Endothelial cell of umbilical vein (primary cell): ENCODE measurements at regions not wholly inside any gene's neighbourhood (a gene's known extent, or its start where the extent isn't known, plus 50 kb on each side); places are given as distances from the start of the nearest gene placed in this dataset.

Source experiments
- BruUV-seq: library from RNA; stranded (reverse); fragments of 400-500 nt; replicated peaks from 2 replicates; lab custom pipeline; 2021; lab: Mats Ljungman, UMichigan
- CTCF ChIA-PET: fragments of 300-600, 350-600 bp; sonication (Branson Sonifier 250); formaldehyde crosslinking; loops from one replicate; lab custom pipeline; 2021; ENCODE audit warnings: antibody characterized with exemption, inconsistent platforms; lab: Charles Lee
- POLR2A ChIA-PET: fragments of 300-600, 350-600 bp; sonication (Branson Sonifier 250); formaldehyde crosslinking; loops from one replicate; lab custom pipeline; 2021; ENCODE audit warnings: antibody characterized with exemption, inconsistent platforms; lab: Charles Lee
- DNase-seq: peaks from one replicate; pipeline ENCODE4 v3.0.0-alpha.2; 2011; ENCODE audit warnings: low read depth, low spot score
- FAIRE-seq: peaks from 2 replicates; lab custom pipeline; 2011; peaks lifted over from hg19 to GRCh38; lab: Jason Lieb, UNC
- H2AFZ ChIP-seq: 2 replicates; pipeline ENCODE4 v1.6.0; 2012; ENCODE audit warnings: low read depth, low read length, control low read depth, inconsistent platforms
- H3K27ac ChIP-seq: 2 replicates; pipeline ENCODE4 v1.5.1; 2011; ENCODE audit warnings: low read depth, mild to moderate bottlenecking, control low read depth, low read length, moderate library complexity; ENCODE audit not compliant: insufficient read depth
- H3K27me3 ChIP-seq, 2 experiments: 2 replicates each; pipeline versions ENCODE4 v1.6.0 to v1.6.1; 2011; ENCODE audit warnings: low read length in 2 of 2, mixed read lengths in 1 of 2; ENCODE audit not compliant: control insufficient read depth in 2 of 2, insufficient read depth in 2 of 2
- H3K36me3 ChIP-seq, 2 experiments: 2 replicates in 1 of 2; 3 replicates in 1 of 2; pipeline ENCODE4 v1.5.1; 2011; ENCODE audit warnings: low read length in 2 of 2, mild to moderate bottlenecking in 1 of 2, moderate library complexity in 1 of 2; ENCODE audit not compliant: control insufficient read depth in 2 of 2, insufficient read depth in 2 of 2; ENCODE audit errors: extremely low read depth in 1 of 2
- H3K4me1 ChIP-seq: 3 replicates; pipeline ENCODE4 v1.5.1; 2011; ENCODE audit warnings: mild to moderate bottlenecking, low read length; ENCODE audit not compliant: control insufficient read depth, insufficient read depth; ENCODE audit errors: extremely low read depth
- H3K4me2 ChIP-seq: 2 replicates; pipeline ENCODE4 v1.6.1; 2011; ENCODE audit warnings: low read length, control low read depth, mixed read lengths; ENCODE audit not compliant: insufficient read depth
- H3K4me3 ChIP-seq, 3 experiments: fragments of 200-600 bp in 1 of 3; sonication (generic), shearing (Covaris generic) in 1 of 3; replicated peaks in 1 of 3; 2 replicates each; pipeline ENCODE4 v1.5.1; 2011 to 2016; ENCODE audit warnings: control low read depth in 3 of 3, low read length in 3 of 3, mild to moderate bottlenecking in 2 of 3, inconsistent platforms in 1 of 3, low read depth in 1 of 3, moderate library complexity in 1 of 3; ENCODE audit not compliant: insufficient read depth in 1 of 3
- H3K79me2 ChIP-seq: 2 replicates; pipeline ENCODE4 v1.6.0; 2012; ENCODE audit warnings: low read length, inconsistent platforms; ENCODE audit not compliant: control insufficient read depth, insufficient read depth
- H3K9ac ChIP-seq: replicated peaks from 2 replicates; pipeline ENCODE3; 2011; ENCODE audit warnings: low read length, control low read depth; ENCODE audit not compliant: insufficient read depth; ENCODE audit errors: extremely low read depth
- H3K9me1 ChIP-seq: replicated peaks from 3 replicates; pipeline ENCODE4 v1.6.0; 2011; ENCODE audit warnings: mild to moderate bottlenecking, low read length; ENCODE audit not compliant: control insufficient read depth, insufficient read depth; ENCODE audit errors: extremely low read depth
- H3K9me3 ChIP-seq: replicated peaks from 2 replicates; pipeline ENCODE4 v1.5.1; 2012; ENCODE audit warnings: low read length, inconsistent platforms; ENCODE audit not compliant: control insufficient read depth, insufficient read depth
- H4K20me1 ChIP-seq: replicated peaks from 2 replicates; pipeline ENCODE3; 2011; ENCODE audit warnings: mild to moderate bottlenecking, low read length; ENCODE audit not compliant: control insufficient read depth, insufficient read depth; ENCODE audit errors: extremely low read depth
- EZH2 ChIP-seq: IDR thresholded peaks from 2 replicates; pipeline ENCODE4 v1.6.1; 2012; ENCODE audit warnings: borderline replicate concordance, low read depth, mild to moderate bottlenecking, moderate library complexity, low read length, inconsistent platforms; ENCODE audit not compliant: severe bottlenecking
- FOS ChIP-seq: IDR thresholded peaks from 2 replicates; pipeline ENCODE4 v1.6.1; 2011; ENCODE audit warnings: mild to moderate bottlenecking, low read length, moderate library complexity, borderline replicate concordance; ENCODE audit not compliant: insufficient read depth
- GATA2 ChIP-seq: IDR thresholded peaks from 2 replicates; pipeline ENCODE4 v1.7.0; 2011; ENCODE audit warnings: low read depth, mild to moderate bottlenecking, moderate library complexity, mixed read lengths, low read length; ENCODE audit not compliant: insufficient read length, insufficient read depth
- JUN ChIP-seq: IDR thresholded peaks from 2 replicates; pipeline ENCODE4 v1.6.1; 2011; ENCODE audit warnings: borderline replicate concordance, low read depth; ENCODE audit not compliant: insufficient read length, insufficient read depth
- MAX ChIP-seq: IDR thresholded peaks from 2 replicates; pipeline ENCODE4 v1.6.1; 2011; ENCODE audit not compliant: insufficient read depth, insufficient read length
- MYC ChIP-seq: IDR thresholded peaks from one replicate; pipeline ENCODE4 v1.6.1; 2011; ENCODE audit warnings: mild to moderate bottlenecking, low read depth, low read length
- POLR2A ChIP-seq: IDR thresholded peaks from 2 replicates; pipeline ENCODE4 v1.6.1; 2012; ENCODE audit warnings: low read depth, mild to moderate bottlenecking, control low read depth, low read length
- POLR2AphosphoS5 ChIP-seq: IDR thresholded peaks from 2 replicates; pipeline ENCODE4 v1.6.1; 2012; ENCODE audit warnings: low read depth, mild to moderate bottlenecking, control low read depth, low read length, moderate library complexity; ENCODE audit not compliant: insufficient read depth
- dilution Hi-C: fragments of 300-500 bp; cut with MboI; formaldehyde crosslinking; loops from one replicate; pipeline ENCODE4 v1.15.0; 2019; ENCODE audit warnings: low sequenced_read_pairs; ENCODE audit not compliant: extremely low pct_ligation_motif_present
- intact Hi-C: fragments of 100-400 bp; cut with micrococcal nuclease; formaldehyde crosslinking; loops from one replicate; pipeline ENCODE4 v1.10.0; 2022
- TF ChIP-seq, protein P1 (sequence below), 2 donors: IDR thresholded peaks; 1 replicate in 1 of 2; 2 replicates in 1 of 2; pipeline ENCODE4 v1.5.1; 2011; ENCODE audit warnings: low read length in 2 of 2, mild to moderate bottlenecking in 2 of 2, moderate library complexity in 2 of 2, control low read depth in 1 of 2, inconsistent platforms in 1 of 2, low read depth in 1 of 2; ENCODE audit not compliant: insufficient read depth in 1 of 2; ENCODE audit errors: extremely low read depth in 1 of 2

DNA sequence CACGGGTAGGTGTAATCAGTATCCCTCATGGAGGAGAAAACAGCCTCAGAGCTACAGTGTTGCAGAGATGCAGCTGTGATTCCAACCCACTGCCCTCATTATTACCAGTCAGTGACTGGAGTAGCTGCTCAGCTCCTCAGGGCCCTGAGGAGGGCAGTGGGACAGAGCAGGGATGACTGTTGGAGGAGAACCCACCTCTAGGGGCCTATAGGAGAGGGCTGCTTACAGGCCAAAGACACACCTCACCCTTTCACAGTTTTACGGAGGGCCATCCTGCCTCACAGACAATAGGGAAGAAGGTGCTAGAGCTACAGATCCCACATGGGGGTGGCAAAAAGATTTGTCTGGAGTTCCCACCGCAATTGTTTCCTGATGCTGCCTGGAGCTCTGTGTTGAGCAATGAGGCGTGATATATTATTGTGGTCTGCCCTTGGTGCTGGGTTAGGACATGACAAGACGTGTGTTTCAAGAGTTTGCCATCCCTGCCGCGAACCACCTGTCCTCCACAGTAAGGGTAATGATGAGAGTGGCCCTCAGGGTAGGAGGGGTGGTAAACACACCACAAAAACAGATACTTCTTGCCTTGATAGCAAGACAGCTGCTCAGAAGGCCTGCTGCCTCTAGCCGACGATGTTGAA is 140.5 kb upstream of the TPM1 start:
- Histone ChIP-seq H3K9me3 (no peaks in the 10 kb centered on the region), H3K27me3 (no peaks in the 10 kb centered on the region), H3K9ac (no peak overlapping the region), H3K4me3 (no peak overlapping the region), H2AFZ (no peak overlapping the region), H3K36me3 (no peaks in the 10 kb centered on the region), H3K27ac (no peak overlapping the region), H3K4me2 (no peak overlapping the region), H3K9me1 (no peaks in the 10 kb centered on the region), H4K20me1 (no peaks in the 10 kb centered on the region), H3K4me1 (peaks cover 14% of the 10 kb centered on the region), H3K79me2 (no peaks in the 10 kb centered on the region)
- dilution Hi-C loops: no loop called here
- BruUV-seq: no TSS peak
- DNase-seq: no peak
- POLR2A ChIA-PET: no interaction called here
- intact Hi-C loops: no loop called here
- TF ChIP-seq FOS: no peak
- CTCF ChIA-PET: no interaction called here
- FAIRE-seq: no peak

DNA sequence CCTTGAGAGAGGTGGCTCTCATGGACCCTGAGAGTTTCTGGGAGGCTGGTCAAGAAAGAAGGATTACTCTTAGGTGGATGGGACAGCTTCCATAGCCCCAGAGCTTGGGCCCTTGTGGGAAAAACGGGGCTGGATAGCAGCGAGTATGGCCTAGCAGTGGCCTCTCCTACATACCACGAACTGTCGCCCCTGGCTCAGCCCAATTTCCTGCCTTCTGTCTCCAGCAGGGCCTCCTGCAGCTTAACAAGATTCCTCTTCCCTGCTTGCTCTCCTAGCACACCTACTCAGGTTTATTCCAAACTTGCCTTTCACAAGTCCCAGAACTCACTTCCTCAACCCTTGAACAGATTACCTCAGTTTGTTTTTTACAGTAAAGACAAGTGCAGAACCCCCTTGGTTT is 139.7 kb upstream of the TPM1 start:
- no peaks in the 10 kb centered on the region for H3K79me2 ChIP-seq
- H3K4me1 ChIP-seq: peaks cover 7% of the 10 kb centered on the region
- H3K27me3 ChIP-seq: no peaks in the 10 kb centered on the region
- no peaks in the 10 kb centered on the region for H4K20me1 ChIP-seq
- dilution Hi-C loops (no loop called here), intact Hi-C loops (no loop called here)
- H3K36me3 ChIP-seq: no peaks in the 10 kb centered on the region
- no peak for DNase-seq
- H2AFZ ChIP-seq: no peak overlapping the region
- FAIRE-seq: no peak
- POLR2A ChIA-PET: no interaction called here
- CTCF ChIA-PET: no interaction called here
- H3K9me3 ChIP-seq: no peaks in the 10 kb centered on the region
- H3K4me3 ChIP-seq: no peak overlapping the region
- no peak overlapping the region for H3K4me2 ChIP-seq
- H3K9ac ChIP-seq: no peak overlapping the region
- H3K9me1 ChIP-seq: no peaks in the 10 kb centered on the region
- TF ChIP-seq JUN (no peak), POLR2AphosphoS5 (no peak), MYC (no peak), FOS (no peak), EZH2 (no peak), POLR2A (no peak), GATA2 (no peak), MAX (no peak)
- TF ChIP-seq, protein P1, sequence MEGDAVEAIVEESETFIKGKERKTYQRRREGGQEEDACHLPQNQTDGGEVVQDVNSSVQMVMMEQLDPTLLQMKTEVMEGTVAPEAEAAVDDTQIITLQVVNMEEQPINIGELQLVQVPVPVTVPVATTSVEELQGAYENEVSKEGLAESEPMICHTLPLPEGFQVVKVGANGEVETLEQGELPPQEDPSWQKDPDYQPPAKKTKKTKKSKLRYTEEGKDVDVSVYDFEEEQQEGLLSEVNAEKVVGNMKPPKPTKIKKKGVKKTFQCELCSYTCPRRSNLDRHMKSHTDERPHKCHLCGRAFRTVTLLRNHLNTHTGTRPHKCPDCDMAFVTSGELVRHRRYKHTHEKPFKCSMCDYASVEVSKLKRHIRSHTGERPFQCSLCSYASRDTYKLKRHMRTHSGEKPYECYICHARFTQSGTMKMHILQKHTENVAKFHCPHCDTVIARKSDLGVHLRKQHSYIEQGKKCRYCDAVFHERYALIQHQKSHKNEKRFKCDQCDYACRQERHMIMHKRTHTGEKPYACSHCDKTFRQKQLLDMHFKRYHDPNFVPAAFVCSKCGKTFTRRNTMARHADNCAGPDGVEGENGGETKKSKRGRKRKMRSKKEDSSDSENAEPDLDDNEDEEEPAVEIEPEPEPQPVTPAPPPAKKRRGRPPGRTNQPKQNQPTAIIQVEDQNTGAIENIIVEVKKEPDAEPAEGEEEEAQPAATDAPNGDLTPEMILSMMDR (IDR thresholded peaks at IDR 0.05; ENCODE audit: extremely low read depth in 1 of 2, insufficient read depth in 1 of 2, low read depth in 1 of 2, low read length in 2 of 2): no peak
- no peak overlapping the region for H3K27ac ChIP-seq
- no TSS peak for BruUV-seq
